Kidney (tissue), 13 donors: ENCODE measurements at regions not wholly inside any gene's neighbourhood (a gene's known extent, or its start where the extent isn't known, plus 50 kb on each side); places are given as distances from the start of the nearest gene placed in this dataset.

Experiments used
- DNase-seq, 5 donors: peaks; one replicate each; pipeline ENCODE4 v3.0.0-alpha.2; 2013 to 2020
- FAIRE-seq: peaks from 2 replicates; lab custom pipeline; 2012; peaks lifted over from hg19 to GRCh38; lab: Jason Lieb, UNC
- H3K27ac ChIP-seq, 2 donors: one replicate each; pipeline ENCODE4 v1.7.0; 2013; ENCODE audit warnings: low read depth in 2 of 2, low read length in 2 of 2, inconsistent platforms in 1 of 2
- H3K27me3 ChIP-seq: one replicate; pipeline ENCODE4 v1.7.1; 2013; ENCODE audit warnings: low read length, inconsistent platforms; ENCODE audit not compliant: control insufficient read depth, insufficient read depth
- H3K36me3 ChIP-seq, 3 donors: one replicate each; pipeline versions ENCODE4 v1.7.0 to v1.7.1; 2013; ENCODE audit warnings: low read length in 3 of 3, control low read depth in 1 of 3, inconsistent platforms in 1 of 3; ENCODE audit not compliant: insufficient read depth in 3 of 3, control insufficient read depth in 2 of 3
- H3K4me1 ChIP-seq, 3 donors: one replicate each; pipeline versions ENCODE4 v1.7.0 to v1.7.1; 2013; ENCODE audit warnings: low read length in 3 of 3, inconsistent platforms in 1 of 3, low read depth in 1 of 3; ENCODE audit not compliant: control insufficient read depth in 2 of 3, insufficient read depth in 2 of 3
- H3K4me3 ChIP-seq, 3 donors: one replicate each; pipeline versions ENCODE4 v1.7.0 to v1.8.1; 2013; ENCODE audit warnings: low read length in 3 of 3, control low read depth in 1 of 3, inconsistent platforms in 1 of 3
- H3K9ac ChIP-seq, 3 donors: one replicate each; pipeline versions ENCODE4 v1.7.0 to v1.7.1; 2013; ENCODE audit warnings: low read length in 3 of 3, control low read depth in 1 of 3, inconsistent platforms in 1 of 3
- H3K9me3 ChIP-seq, 3 donors: one replicate each; pipeline versions ENCODE4 v1.7.0 to v1.7.1; 2013; ENCODE audit warnings: low read length in 3 of 3, control low read depth in 1 of 3, inconsistent platforms in 1 of 3; ENCODE audit not compliant: control insufficient read depth in 2 of 3, insufficient read depth in 1 of 3
- intact Hi-C: fragments of 100-400 bp; cut with DNase I; formaldehyde crosslinking; loops from one replicate; pipeline ENCODE4 v1.11.1; 2022
- TF ChIP-seq, protein P1 (sequence below): IDR thresholded peaks from 3 replicates; pipeline ENCODE4 v1.5.1; 2012; ENCODE audit warnings: mild to moderate bottlenecking, moderate library complexity, borderline replicate concordance; ENCODE audit not compliant: insufficient read depth; ENCODE audit errors: extremely low read depth
- donor health status: control.
- donor health status: control.
- donor health status: control.
- donor health status: control.
- donor health status: control.
- donor health status: DM: yes; HTN: yes; CAD: no.
- donor health status: Normal renal cell carcinoma (clear cell type).

DNA sequence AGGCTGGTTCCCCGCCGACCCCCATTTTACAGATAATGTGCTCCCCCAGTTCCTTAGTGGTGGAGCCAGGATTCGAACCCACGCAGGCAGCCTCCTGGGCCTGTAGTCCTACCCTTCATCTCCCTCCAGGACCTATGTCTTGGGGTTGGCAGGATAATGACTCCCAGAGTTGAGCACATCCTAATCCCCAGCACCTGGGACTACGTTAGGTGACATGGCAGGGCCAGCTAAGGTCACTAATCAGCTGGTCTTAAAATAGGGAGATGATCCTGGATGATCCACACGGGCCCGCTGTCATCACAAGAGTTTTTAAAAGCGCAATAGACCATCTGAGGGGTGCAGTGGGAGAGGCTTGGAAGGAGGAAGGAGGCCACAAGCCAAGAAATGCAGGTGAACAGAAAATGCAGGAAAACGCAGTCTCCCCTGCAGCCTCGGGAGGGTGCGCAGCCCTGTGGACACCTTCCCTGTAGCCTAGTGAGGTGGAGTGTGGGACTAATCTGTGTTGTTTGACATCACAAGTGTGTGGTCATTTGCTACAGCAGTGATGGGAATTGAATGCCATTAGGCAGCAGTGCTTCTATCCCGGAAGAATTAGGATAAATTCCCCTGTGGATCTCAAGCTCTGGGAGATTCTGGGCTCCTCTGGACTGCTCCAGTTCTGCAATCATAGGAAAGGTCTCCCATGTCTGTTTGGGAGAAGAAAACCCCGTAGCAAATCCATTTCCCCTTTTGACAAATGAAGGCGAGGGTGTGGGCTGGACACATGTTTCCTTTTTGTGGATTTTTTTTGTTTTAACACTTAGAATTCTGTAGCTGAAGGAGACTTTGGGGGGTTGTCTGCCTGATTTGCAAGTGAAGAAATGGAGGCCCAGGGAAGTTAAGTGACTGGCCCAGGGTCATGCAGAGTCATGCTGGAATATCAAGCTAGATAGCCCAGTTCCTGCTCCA is 297.7 kb downstream of the SEC14L1 start:
- peaks cover 0 to 12% (median 0%) of the 10 kb centered on the region in 3 donors for H3K36me3 ChIP-seq
- no peaks in the 10 kb centered on the region for H3K9me3 ChIP-seq
- H3K4me1 ChIP-seq = peaks cover 6 to 63% (median 18%) of the 10 kb centered on the region in 3 donors
- H3K4me3 ChIP-seq = no peak overlapping the region
- intact Hi-C loops = loop anchor here (5.0 to 10.0 kb wide), 2 partner anchors 49 to 104 kb away; no protein-coding TSS in a partner anchor
- no peak overlapping the region for H3K9ac ChIP-seq
- no peak overlapping the region for H3K27ac ChIP-seq
- no peak for FAIRE-seq
- no peaks in the 10 kb centered on the region for H3K27me3 ChIP-seq
- TF ChIP-seq, protein P1, sequence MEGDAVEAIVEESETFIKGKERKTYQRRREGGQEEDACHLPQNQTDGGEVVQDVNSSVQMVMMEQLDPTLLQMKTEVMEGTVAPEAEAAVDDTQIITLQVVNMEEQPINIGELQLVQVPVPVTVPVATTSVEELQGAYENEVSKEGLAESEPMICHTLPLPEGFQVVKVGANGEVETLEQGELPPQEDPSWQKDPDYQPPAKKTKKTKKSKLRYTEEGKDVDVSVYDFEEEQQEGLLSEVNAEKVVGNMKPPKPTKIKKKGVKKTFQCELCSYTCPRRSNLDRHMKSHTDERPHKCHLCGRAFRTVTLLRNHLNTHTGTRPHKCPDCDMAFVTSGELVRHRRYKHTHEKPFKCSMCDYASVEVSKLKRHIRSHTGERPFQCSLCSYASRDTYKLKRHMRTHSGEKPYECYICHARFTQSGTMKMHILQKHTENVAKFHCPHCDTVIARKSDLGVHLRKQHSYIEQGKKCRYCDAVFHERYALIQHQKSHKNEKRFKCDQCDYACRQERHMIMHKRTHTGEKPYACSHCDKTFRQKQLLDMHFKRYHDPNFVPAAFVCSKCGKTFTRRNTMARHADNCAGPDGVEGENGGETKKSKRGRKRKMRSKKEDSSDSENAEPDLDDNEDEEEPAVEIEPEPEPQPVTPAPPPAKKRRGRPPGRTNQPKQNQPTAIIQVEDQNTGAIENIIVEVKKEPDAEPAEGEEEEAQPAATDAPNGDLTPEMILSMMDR = no peak
- DNase-seq = no peak

DNA sequence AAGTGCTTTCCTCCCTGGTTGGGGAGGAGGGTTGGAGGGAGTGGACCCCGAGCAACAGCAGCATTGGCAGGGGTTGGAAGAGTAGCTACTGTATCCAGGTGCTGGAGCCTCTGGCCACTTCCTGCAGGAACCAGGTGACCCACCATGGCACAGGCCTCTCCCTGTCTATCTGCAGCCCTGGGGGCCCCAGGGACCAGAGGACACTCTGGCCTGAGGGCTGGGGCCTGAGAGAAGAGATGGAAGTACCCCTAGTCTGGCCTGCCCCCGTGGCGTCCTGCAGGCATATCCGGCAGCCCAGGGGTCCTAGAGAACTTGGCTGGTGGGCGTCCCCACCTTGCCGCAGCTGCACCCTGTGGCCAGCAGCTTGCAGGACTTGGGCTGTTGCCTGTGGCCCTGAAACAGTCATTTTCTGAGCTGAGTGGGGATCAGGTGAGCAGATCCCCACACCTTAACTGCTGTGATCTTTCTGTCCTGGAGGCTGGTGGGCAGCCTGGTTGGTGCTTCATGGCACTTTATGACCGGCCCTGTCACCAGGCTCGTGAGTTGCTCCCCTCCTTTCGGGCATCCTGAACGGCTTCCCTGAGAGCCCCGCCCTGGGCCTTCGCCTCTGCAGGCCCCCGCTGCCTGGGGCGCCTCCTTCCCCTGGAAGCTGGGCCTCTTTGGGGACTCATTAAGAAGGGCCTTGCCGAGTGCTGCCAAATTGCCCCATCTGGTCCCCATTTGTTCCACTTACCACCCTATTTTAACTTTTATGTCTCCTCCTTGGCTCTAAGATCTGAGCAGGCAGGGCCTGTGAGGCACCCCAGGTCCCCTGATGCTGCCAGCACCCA is 298.6 kb downstream of the SEC14L1 start:
- TF ChIP-seq, protein P1 = no peak
- peaks cover 0 to 12% (median 0%) of the 10 kb centered on the region in 3 donors for H3K36me3 ChIP-seq
- no peak overlapping the region for H3K27ac ChIP-seq
- no peak overlapping the region for H3K9ac ChIP-seq
- intact Hi-C loops = loop anchor here (5.0 to 10.0 kb wide), 2 partner anchors 48 to 105 kb away; no protein-coding TSS in a partner anchor
- no peak for DNase-seq
- H3K27me3 ChIP-seq = no peaks in the 10 kb centered on the region
- no peak for FAIRE-seq
- peaks cover 6 to 61% (median 21%) of the 10 kb centered on the region in 3 donors for H3K4me1 ChIP-seq
- no peaks in the 10 kb centered on the region for H3K9me3 ChIP-seq
- H3K4me3 ChIP-seq = no peak overlapping the region

DNA sequence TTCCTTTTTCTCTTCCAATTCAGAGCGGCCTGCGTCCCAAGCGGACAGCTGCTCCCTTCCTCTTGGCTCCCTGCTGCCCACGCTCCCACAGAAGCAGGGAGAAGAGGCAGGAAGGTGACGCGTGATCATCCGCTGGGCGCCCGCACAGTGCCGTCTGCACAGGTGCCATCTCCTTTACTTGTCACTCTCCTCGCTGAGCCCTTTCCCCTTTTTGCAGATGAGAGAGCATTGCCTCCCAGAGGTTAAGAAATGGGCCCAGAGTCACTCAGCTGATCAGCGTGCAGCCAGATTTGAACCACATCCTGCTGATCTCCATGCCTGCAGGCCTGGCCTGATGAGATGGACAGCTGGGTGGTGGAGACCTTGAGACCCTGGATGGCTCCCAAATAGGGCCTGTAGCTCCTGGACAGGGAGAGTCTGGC is 299.8 kb downstream of the SEC14L1 start:
- Histone ChIP-seq H3K27ac (no peak overlapping the region), H3K36me3 (peaks cover 0 to 7% (median 0%) of the 10 kb centered on the region in 3 donors), H3K9ac (no peak overlapping the region), H3K27me3 (no peaks in the 10 kb centered on the region), H3K9me3 (no peaks in the 10 kb centered on the region), H3K4me1 (peaks cover 6 to 60% (median 15%) of the 10 kb centered on the region in 3 donors), H3K4me3 (no peak overlapping the region)
- DNase-seq = no peak
- no peak for FAIRE-seq
- intact Hi-C loops = no loop called here
- TF ChIP-seq, protein P1 = no peak
